SKM-1 treated with dmso at 0.1 percent for 144 hours (cell line): ENCODE measurements at regions not wholly inside any gene's neighbourhood (a gene's known extent, or its start where the extent isn't known, plus 50 kb on each side); places are given as distances from the start of the nearest gene placed in this dataset.
"Not testable (repeated sequence)": the region's sequence is repeated elsewhere in the genome, so short reads cannot be mapped to it uniquely, and the experiment has no call there.

Experiments used
- DNase-seq: peaks from one replicate; lab custom pipeline; 2025; ENCODE audit not compliant: unreplicated experiment; lab: John Stamatoyannopoulos, UW

DNA sequence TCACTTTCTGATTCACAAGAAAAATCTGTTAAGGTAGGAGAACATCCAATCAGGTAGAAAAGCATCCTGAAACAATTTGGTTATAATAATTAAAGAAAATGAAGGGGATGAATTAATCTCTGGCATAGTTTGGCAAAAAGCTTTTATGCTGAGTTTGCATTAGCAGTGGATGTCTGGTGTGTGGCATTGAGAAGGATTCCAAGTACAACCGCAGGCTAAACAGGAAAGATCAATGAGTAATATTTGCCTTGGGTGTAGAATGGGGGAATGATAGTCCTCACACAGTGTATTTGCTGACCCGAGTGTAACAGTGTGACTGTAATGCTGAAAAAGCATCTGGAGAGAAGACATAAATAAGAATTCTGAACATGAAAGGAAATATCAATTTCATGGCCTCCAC is 68.3 kb upstream of the SESTD1 start:
- no peak for DNase-seq

DNA sequence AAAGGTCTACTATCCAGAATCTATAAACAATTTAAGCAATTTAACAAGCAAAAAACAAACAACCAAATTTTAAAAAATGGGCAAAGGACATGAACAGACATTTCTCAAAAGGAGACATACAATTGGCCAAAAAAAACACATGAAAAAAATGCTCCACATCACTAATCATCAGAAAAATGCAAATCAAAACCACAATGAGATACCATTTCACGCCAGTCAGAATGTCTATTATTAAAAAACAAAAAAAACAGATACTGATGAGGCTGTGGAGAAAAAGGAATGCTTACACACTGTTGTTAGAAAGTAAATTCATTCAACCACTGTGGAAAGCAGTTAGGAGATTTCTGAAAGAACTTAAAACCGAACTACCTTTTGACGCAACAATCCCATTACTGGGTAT is 66.4 kb upstream of the SESTD1 start:
- DNase-seq = no peak

DNA sequence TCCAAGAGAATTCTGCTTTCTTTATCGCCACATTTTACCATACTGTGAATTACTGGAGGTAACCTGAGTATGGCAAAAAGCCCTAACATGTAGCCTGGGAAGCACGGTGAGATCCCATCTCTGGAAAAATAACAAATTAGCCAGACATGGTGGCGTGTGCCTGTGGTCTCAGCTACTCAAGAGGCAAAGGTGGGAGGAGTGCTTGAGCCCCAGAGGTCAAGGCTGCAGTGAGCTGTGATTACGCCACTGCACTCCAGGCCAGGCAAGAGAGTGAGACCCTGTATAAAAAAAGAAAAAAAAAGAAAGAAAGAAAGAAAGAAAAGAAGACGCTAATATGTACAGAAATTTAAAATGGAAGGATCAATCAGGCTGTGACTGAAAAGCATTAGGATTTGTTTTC is 57.7 kb upstream of the SESTD1 start:
- DNase-seq = no peak

DNA sequence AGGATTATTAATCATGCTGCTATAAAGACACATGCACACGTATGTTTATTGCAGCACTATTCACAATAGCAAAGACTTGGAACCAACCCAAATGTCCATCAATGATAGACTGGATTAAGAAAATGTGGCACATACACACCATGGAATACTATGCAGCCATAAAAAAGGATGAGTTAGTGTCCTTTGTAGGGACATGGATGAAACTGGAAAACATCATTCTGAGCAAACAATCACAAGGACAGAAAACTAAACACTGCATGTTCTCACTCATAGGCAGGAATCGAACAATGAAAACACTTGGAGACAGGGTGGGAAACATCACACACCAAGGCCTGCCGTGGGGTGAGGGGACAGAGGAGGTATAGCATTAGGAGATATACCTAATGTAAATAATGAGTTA is 56.4 kb upstream of the SESTD1 start:
- DNase-seq = not testable (repeated sequence)

DNA sequence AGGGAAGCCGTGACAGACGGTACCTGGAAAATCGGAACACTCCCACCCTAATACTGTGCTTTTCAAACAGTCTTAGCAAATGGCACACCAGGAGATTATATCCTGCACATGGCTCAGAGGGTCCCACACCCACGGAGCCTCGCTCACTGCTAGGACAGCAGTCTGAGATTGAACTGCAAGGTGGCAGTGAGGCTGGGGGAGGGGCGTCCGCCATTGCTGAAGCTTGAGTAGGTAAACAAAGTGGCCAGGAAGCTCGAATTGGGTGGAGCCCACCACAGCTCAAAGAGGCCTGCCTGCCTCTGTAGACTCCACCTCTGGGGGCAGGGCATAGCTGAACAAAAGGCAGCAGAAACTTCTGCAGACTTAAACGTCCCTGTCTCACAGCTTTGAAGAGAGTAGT is 50.1 kb upstream of the SESTD1 start:
- DNase-seq = not testable (repeated sequence)
